ENCODE measurements at regions not wholly inside any gene's neighbourhood (a gene's known extent, or its start where the extent isn't known, plus 50 kb on each side); places are given as distances from the start of the nearest gene placed in this dataset.

DNA sequence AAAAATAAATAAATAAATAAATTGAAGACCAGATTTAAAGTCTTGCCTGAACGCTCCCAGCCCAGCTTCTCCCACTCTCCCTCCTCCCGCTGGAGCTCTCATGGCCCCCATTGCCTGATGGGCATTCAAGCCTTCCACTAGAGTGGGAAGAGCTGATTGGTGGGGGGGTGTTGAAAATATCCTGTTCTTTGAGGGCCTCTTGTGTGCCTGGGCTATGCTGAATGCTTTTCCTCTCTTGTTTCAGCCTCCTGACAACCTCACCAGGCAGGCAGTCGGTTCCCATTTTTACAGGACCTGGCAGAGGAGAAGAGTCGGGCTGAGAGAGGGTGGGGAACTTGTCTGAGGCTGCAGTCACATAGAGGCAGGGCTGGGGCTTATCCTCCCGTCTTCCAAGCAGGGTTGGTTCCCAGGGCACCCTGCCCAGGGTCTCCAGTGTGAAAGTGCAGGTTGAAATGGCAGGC, 59.2 kb upstream of the SSBP3 start (continued):
- no peak for TF ChIP-seq CTCF (IDR thresholded peaks at IDR 0.05 in 2 of 3, conservative IDR thresholded peaks at IDR 0.05 in 1 of 3; ENCODE audit: borderline replicate concordance in 1 of 3, insufficient read depth in 1 of 3, low read depth in 2 of 3, low read length in 2 of 3)
- TF ChIP-seq EGR1 (IDR thresholded peaks at IDR 0.05; ENCODE audit: low read depth): no peak
- TF ChIP-seq CEBPB (IDR thresholded peaks at IDR 0.05; ENCODE audit: low read depth): no peak
- TF ChIP-seq ZNF274 (IDR thresholded peaks at IDR 0.05; ENCODE audit: low read depth, low read length): no peak
- no peak for TF ChIP-seq SP1 (IDR thresholded peaks at IDR 0.05; ENCODE audit: low read depth)
- TF ChIP-seq, protein P1, sequence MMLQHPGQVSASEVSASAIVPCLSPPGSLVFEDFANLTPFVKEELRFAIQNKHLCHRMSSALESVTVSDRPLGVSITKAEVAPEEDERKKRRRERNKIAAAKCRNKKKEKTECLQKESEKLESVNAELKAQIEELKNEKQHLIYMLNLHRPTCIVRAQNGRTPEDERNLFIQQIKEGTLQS (IDR thresholded peaks at IDR 0.05): no peak

DNA sequence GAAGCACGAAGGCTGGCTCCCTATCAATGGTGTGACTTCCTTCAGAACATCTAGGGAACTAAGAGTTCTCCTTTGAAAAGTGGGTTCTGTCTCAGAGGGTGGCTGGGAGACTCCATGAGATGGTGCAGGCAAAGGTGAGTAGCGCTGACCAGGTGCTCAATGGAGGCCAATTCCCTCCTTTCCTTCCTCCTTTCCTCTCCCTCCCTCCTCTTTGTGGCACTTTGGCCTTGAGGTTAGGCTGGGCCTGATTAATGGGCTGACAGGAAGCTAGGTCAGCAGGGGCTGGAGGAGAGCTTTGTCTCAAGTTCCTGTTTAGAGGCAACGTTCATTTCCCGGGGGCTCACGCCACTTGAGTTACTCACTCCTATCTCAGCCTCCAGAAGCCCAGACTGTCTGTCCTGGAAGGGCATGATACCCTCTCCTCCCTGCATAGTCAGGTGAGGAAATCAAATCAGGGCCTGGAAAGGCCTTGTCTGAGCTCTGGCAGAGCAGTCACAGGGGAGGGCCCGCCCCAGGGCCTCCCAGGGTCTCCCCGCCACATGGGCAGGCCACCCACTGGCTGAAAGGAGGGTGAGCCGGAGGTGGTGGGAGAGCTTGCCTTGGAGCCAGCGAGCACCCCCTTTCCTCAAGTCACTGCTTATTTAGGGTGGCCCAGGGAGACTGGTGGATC, 58.4 kb upstream of the SSBP3 start:
- Histone ChIP-seq H3K9ac (ENCODE audit: low read length) (no peak overlapping the region), H3K9me3 (ENCODE audit: control insufficient read depth in 1 of 2, insufficient read depth in 1 of 2, low read depth in 1 of 2, low read length in 2 of 2) (no peaks in the 10 kb centered on the region), H3K4me2 (ENCODE audit: low read length) (no peak overlapping the region), H3K4me3 (replicated peaks in 1 of 2; ENCODE audit: low read depth in 1 of 2, low read length in 2 of 2) (no peak overlapping the region), H3K9me2 (ENCODE audit: insufficient read depth) (no peaks in the 10 kb centered on the region), H3K27ac (ENCODE audit: low read depth, low read length) (no peak overlapping the region), H3K4me1 (ENCODE audit: control insufficient read depth in 1 of 2, insufficient read depth in 2 of 2, low read length in 2 of 2) (peaks cover 9 to 20% of the 10 kb centered on the region in 2 experiments; a peak in 3 of 4 replicates), H3K79me2 (ENCODE audit: insufficient read depth, low read length) (no peaks in the 10 kb centered on the region), H3K36me3 (ENCODE audit: control insufficient read depth in 1 of 2, insufficient read depth in 2 of 2, low read length in 2 of 2) (no peaks in the 10 kb centered on the region), H3K27me3 (ENCODE audit: insufficient read depth, low read length) (no peaks in the 10 kb centered on the region), H4K20me1 (ENCODE audit: insufficient read depth) (no peaks in the 10 kb centered on the region), H2AFZ (ENCODE audit: low read depth, low read length, poor library complexity, severe bottlenecking) (no peak overlapping the region)
- ChIA-PET POLR2A (no interaction called here), RAD21 (ENCODE audit: low non-redundant PET in 1 of 2, low total read pairs in 2 of 2, uncharacterized antibody in 2 of 2, unreplicated experiment in 2 of 2) (no interaction called here), CTCF (interaction anchor here (1.0 kb wide), 1 partner anchor 34 kb away, joined by 3 read pairs; no protein-coding TSS in a partner anchor)
- ATAC-seq (no peak), DNase-seq (ENCODE audit: low read depth, low spot score) (no peak)
- intact Hi-C loops (cut with micrococcal nuclease): no loop called here
- TF ChIP-seq RAD21 (IDR thresholded peaks at IDR 0.05; ENCODE audit: low read depth) (no peak), SP1 (IDR thresholded peaks at IDR 0.05; ENCODE audit: low read depth) (no peak), EZH2phosphoT487 (IDR thresholded peaks at IDR 0.05; ENCODE audit: borderline replicate concordance) (no peak), CEBPB (IDR thresholded peaks at IDR 0.05; ENCODE audit: low read depth) (no peak), ZBTB33 (IDR thresholded peaks at IDR 0.05; ENCODE audit: extremely low read depth, insufficient replicate concordance, low read length) (no peak)
- BruUV-seq (replicated peaks): no TSS peak
